Spinal cord (tissue), 9 donors: ENCODE measurements at regions not wholly inside any gene's neighbourhood (a gene's known extent, or its start where the extent isn't known, plus 50 kb on each side); places are given as distances from the start of the nearest gene placed in this dataset.

Experiments
- DNase-seq, 6 donors: peaks; one replicate each; pipeline versions ENCODE4 v3.0.0 to v3.0.0-alpha.2; 2013 to 2015; ENCODE audit warnings: low spot score in 6 of 6, low read depth in 4 of 6
- H3K27ac ChIP-seq: one replicate; pipeline ENCODE4 v1.5.1; 2013; ENCODE audit warnings: low read depth, low read length, control low read depth
- H3K27me3 ChIP-seq: one replicate; pipeline ENCODE4 v1.6.1; 2013; ENCODE audit warnings: low read length; ENCODE audit not compliant: control insufficient read depth, insufficient read depth
- H3K36me3 ChIP-seq: one replicate; pipeline ENCODE4 v1.6.1; 2013; ENCODE audit warnings: low read length; ENCODE audit not compliant: control insufficient read depth, insufficient read depth
- H3K4me1 ChIP-seq: one replicate; pipeline ENCODE4 v1.6.1; 2013; ENCODE audit warnings: low read length; ENCODE audit not compliant: control insufficient read depth, insufficient read depth
- H3K4me3 ChIP-seq: one replicate; pipeline ENCODE4 v1.5.1; 2013; ENCODE audit warnings: low read depth, low read length, control low read depth
- H3K9me3 ChIP-seq: one replicate; pipeline ENCODE4 v1.6.1; 2013; ENCODE audit warnings: low read length; ENCODE audit not compliant: control insufficient read depth, insufficient read depth
- WGBS: methylation state at CpG from one replicate; pipeline ENCODE4 v1.1.5; 2013; ENCODE audit warnings: missing lambda C conversion rate; ENCODE audit not compliant: insufficient coverage; 5-methylcytosine and 5-hydroxymethylcytosine counted together
- donor health status: healthy.

GRCh38 chr5:112642885-112643284 lies 94.8 kb upstream of the APC start:
- peaks cover 7% of the 10 kb centered on the region for H3K4me1 ChIP-seq
- no peak overlapping the region for H3K4me3 ChIP-seq
- H3K36me3 ChIP-seq = no peaks in the 10 kb centered on the region
- H3K27me3 ChIP-seq = no peaks in the 10 kb centered on the region
- no peaks in the 10 kb centered on the region for H3K9me3 ChIP-seq
- DNase-seq = no peak
- H3K27ac ChIP-seq = no peak overlapping the region

GRCh38 chr5:112643339-112643971 lies 94.2 kb upstream of the APC start:
- Histone ChIP-seq H3K9me3 (no peaks in the 10 kb centered on the region), H3K4me3 (no peak overlapping the region), H3K27me3 (no peaks in the 10 kb centered on the region), H3K27ac (no peak overlapping the region), H3K4me1 (peaks cover 7% of the 10 kb centered on the region), H3K36me3 (no peaks in the 10 kb centered on the region)
- DNase-seq = no peak
- 85% methylated on average over 3 of the region's 4 CpGs for WGBS

- Histone ChIP-seq H3K36me3 (no peaks in the 10 kb centered on the region), H3K27ac (no peak overlapping the region), H3K4me1 (peaks cover 2% of the 10 kb centered on the region), H3K9me3 (no peaks in the 10 kb centered on the region), H3K4me3 (no peak overlapping the region), H3K27me3 (no peaks in the 10 kb centered on the region)
- peak in 1 of 6 donors; percentile 10 for DNase-seq
- 80% methylated on average over 1 of the region's 4 CpGs for WGBS
These were observed 91.3 kb upstream of the APC start for GRCh38 chr5:112646139-112646936.

GRCh38 chr5:112647428-112647827 lies 90.3 kb upstream of the APC start:
- Histone ChIP-seq H3K27me3 (no peaks in the 10 kb centered on the region), H3K9me3 (no peaks in the 10 kb centered on the region), H3K4me3 (no peak overlapping the region), H3K27ac (no peak overlapping the region), H3K4me1 (no peaks in the 10 kb centered on the region), H3K36me3 (no peaks in the 10 kb centered on the region)
- 100% methylated on average over 1 of the region's 1 CpG for WGBS
- no peak for DNase-seq

- no peak for DNase-seq
- no peak overlapping the region for H3K27ac ChIP-seq
- H3K4me1 ChIP-seq = no peaks in the 10 kb centered on the region
- 96% methylated on average over 1 of the region's 1 CpG for WGBS
- H3K4me3 ChIP-seq = no peak overlapping the region
- no peaks in the 10 kb centered on the region for H3K9me3 ChIP-seq
- H3K36me3 ChIP-seq = no peaks in the 10 kb centered on the region
- no peaks in the 10 kb centered on the region for H3K27me3 ChIP-seq
These were observed 89.4 kb upstream of the APC start for GRCh38 chr5:112648264-112648663.

- 70% methylated on average over 1 of the region's 6 CpGs for WGBS
- Histone ChIP-seq H3K4me1 (no peaks in the 10 kb centered on the region), H3K9me3 (no peaks in the 10 kb centered on the region), H3K36me3 (no peaks in the 10 kb centered on the region), H3K27ac (no peak overlapping the region), H3K27me3 (no peaks in the 10 kb centered on the region), H3K4me3 (no peak overlapping the region)
- peak in 1 of 6 donors; percentile 12 for DNase-seq
These were observed 87.8 kb upstream of the APC start for GRCh38 chr5:112649882-112650281.

GRCh38 chr5:112653638-112654205 lies 84.0 kb upstream of the APC start:
- WGBS = 94% methylated on average over 3 of the region's 5 CpGs
- no peaks in the 10 kb centered on the region for H3K4me1 ChIP-seq
- no peak overlapping the region for H3K4me3 ChIP-seq
- no peaks in the 10 kb centered on the region for H3K27me3 ChIP-seq
- H3K36me3 ChIP-seq = no peaks in the 10 kb centered on the region
- peaks cover 1% of the 10 kb centered on the region for H3K9me3 ChIP-seq
- DNase-seq = no peak
- H3K27ac ChIP-seq = no peak overlapping the region

GRCh38 chr5:112655513-112655912 lies 82.2 kb upstream of the APC start:
- 98% methylated on average over 4 of the region's 6 CpGs for WGBS
- H3K36me3 ChIP-seq = no peaks in the 10 kb centered on the region

GRCh38 chr5:112656451-112656850 lies 81.2 kb upstream of the APC start:
- Histone ChIP-seq H3K4me1 (no peaks in the 10 kb centered on the region), H3K27me3 (no peaks in the 10 kb centered on the region), H3K4me3 (no peak overlapping the region), H3K9me3 (peaks cover 1% of the 10 kb centered on the region), H3K27ac (no peak overlapping the region), H3K36me3 (no peaks in the 10 kb centered on the region)
- no peak for DNase-seq
- WGBS = no CpG with 5 or more reads among the region's 2 CpGs

More at GRCh38 chr5:112655513-112655912, 82.2 kb upstream of the APC start:
- Histone ChIP-seq H3K27ac (no peak overlapping the region), H3K9me3 (peaks cover 1% of the 10 kb centered on the region), H3K4me1 (no peaks in the 10 kb centered on the region), H3K27me3 (no peaks in the 10 kb centered on the region), H3K4me3 (no peak overlapping the region)
- DNase-seq = no peak

- Histone ChIP-seq H3K36me3 (no peaks in the 10 kb centered on the region), H3K9me3 (peaks cover 1% of the 10 kb centered on the region), H3K4me3 (no peak overlapping the region), H3K27ac (no peak overlapping the region), H3K4me1 (no peaks in the 10 kb centered on the region), H3K27me3 (no peaks in the 10 kb centered on the region)
- DNase-seq = no peak
- WGBS = 78% methylated on average over 3 of the region's 3 CpGs
These were observed 79.9 kb upstream of the APC start for GRCh38 chr5:112657804-112658203.
